Right renal pelvis (tissue), 4 donors: ENCODE measurements at regions not wholly inside any gene's neighbourhood (a gene's known extent, or its start where the extent isn't known, plus 50 kb on each side); places are given as distances from the start of the nearest gene placed in this dataset.
"Not testable (repeated sequence)": the region's sequence is repeated elsewhere in the genome, so short reads cannot be mapped to it uniquely, and the experiment has no call there.

Experiments
- DNase-seq, 4 donors: peaks; one replicate each; pipeline ENCODE4 v3.0.0-alpha.2; 2013; ENCODE audit warnings: low read depth in 4 of 4, low spot score in 3 of 4, missing footprints in 1 of 4

- no peak for DNase-seq
Observed at GRCh38 chrX:33989936-33990335, 142.2 kb downstream of the FAM47A start.

- DNase-seq = no peak
Observed at GRCh38 chrX:33987458-33987857, 144.7 kb downstream of the FAM47A start.

- DNase-seq = no peak
Observed at GRCh38 chrX:33974676-33975075, 157.4 kb downstream of the FAM47A start.

- no peak for DNase-seq
Observed at GRCh38 chrX:33970028-33970967, 161.8 kb downstream of the FAM47A start.

- no peak for DNase-seq
Observed at GRCh38 chrX:33969105-33969504, 163.0 kb downstream of the FAM47A start.

- DNase-seq = no peak
Observed at GRCh38 chrX:33968611-33969010, 163.5 kb downstream of the FAM47A start.

- no peak for DNase-seq
Observed at GRCh38 chrX:33949300-33949699, 182.8 kb downstream of the FAM47A start.

- DNase-seq = not testable (repeated sequence)
Observed at GRCh38 chrX:33926249-33926648, 205.9 kb downstream of the FAM47A start.

- DNase-seq = no peak
Observed at GRCh38 chrX:33923262-33923661, 208.9 kb downstream of the FAM47A start.

- no peak for DNase-seq
Observed at GRCh38 chrX:33909836-33910235, 222.3 kb downstream of the FAM47A start.

- no peak for DNase-seq
Observed at GRCh38 chrX:33908898-33909297, 223.2 kb downstream of the FAM47A start.

- no peak for DNase-seq
Observed at GRCh38 chrX:33908074-33908473, 224.0 kb downstream of the FAM47A start.

- DNase-seq = no peak
Observed at GRCh38 chrX:33906971-33907370, 225.1 kb downstream of the FAM47A start.

- DNase-seq = no peak
Observed at GRCh38 chrX:33892670-33893069, 239.4 kb downstream of the FAM47A start.

GRCh38 chrX:33855251-33855650 lies 276.9 kb downstream of the FAM47A start:
- DNase-seq = no peak

GRCh38 chrX:33852146-33852545 lies 280.0 kb downstream of the FAM47A start:
- DNase-seq = not testable (repeated sequence)

- DNase-seq = peak in 1 of 4 donors; percentile 16
Observed at GRCh38 chrX:33840176-33840575, 291.9 kb downstream of the FAM47A start.

GRCh38 chrX:33831211-33831610 lies 300.9 kb downstream of the FAM47A start:
- no peak for DNase-seq

GRCh38 chrX:33817266-33817665 lies 314.8 kb downstream of the FAM47A start:
- DNase-seq = no peak

- DNase-seq = no peak
Observed at GRCh38 chrX:33808636-33809035, 323.5 kb downstream of the FAM47A start.

GRCh38 chrX:33784548-33784947 lies 347.6 kb downstream of the FAM47A start:
- no peak for DNase-seq

- no peak for DNase-seq
Observed at GRCh38 chrX:33741807-33742206, 390.3 kb downstream of the FAM47A start.
